SK-N-SH (cell line): ENCODE measurements at regions not wholly inside any gene's neighbourhood (a gene's known extent, or its start where the extent isn't known, plus 50 kb on each side); places are given as distances from the start of the nearest gene placed in this dataset.
"Not testable (repeated sequence)": the region's sequence is repeated elsewhere in the genome, so short reads cannot be mapped to it uniquely, and the experiment has no call there.

Source experiments
- CTCF ChIA-PET: fragments of 300-600, 350-600 bp; formaldehyde crosslinking; extraction: SDS; loops from one replicate; lab custom pipeline; 2021; lab: Yijun Ruan, JAX
- POLR2A ChIA-PET: fragments of 350-600 bp; sonication (Branson Sonifier 250); formaldehyde crosslinking; extraction: SDS; loops from one replicate; lab custom pipeline; 2020; ENCODE audit warnings: antibody characterized with exemption, inconsistent platforms; lab: Yijun Ruan, JAX
- DNase-seq: peaks from one replicate; pipeline ENCODE4 v3.0.0; 2012
- H2AFZ ChIP-seq: fragments of 200-600 bp; sonication (generic); 2 replicates; pipeline ENCODE4 v1.8.1; 2016; ENCODE audit warnings: antibody characterized with exemption, mild to moderate bottlenecking, low read depth
- H3F3A ChIP-seq: fragments of 200-600 bp; sonication (generic); replicated peaks from 2 replicates; pipeline ENCODE3; 2016; ENCODE audit warnings: antibody characterized with exemption, mild to moderate bottlenecking; ENCODE audit not compliant: insufficient read depth
- H3K27ac ChIP-seq, 2 experiments: fragments of 200-500 bp in 1 of 2; fragments of 200-600 bp in 1 of 2; sonication (Bioruptor generic) in 1 of 2; sonication (generic), shearing (Covaris generic) in 1 of 2; 2 replicates each; pipeline versions ENCODE4 v1.5.1 to v1.6.1; 2014 to 2016; ENCODE audit warnings: low read depth in 2 of 2, inconsistent platforms in 1 of 2, low read length in 1 of 2, mild to moderate bottlenecking in 1 of 2, mixed read lengths in 1 of 2
- H3K27me3 ChIP-seq: fragments of 200-600 bp; sonication (generic), shearing (Covaris generic); 2 replicates; pipeline ENCODE4 v1.6.1; 2016; ENCODE audit warnings: mixed run types; ENCODE audit not compliant: insufficient read depth
- H3K36me3 ChIP-seq, 2 experiments: fragments of 200-500 bp in 1 of 2; fragments of 200-600 bp in 1 of 2; sonication (Bioruptor generic) in 1 of 2; sonication (generic) in 1 of 2; replicated peaks in 1 of 2; 2 replicates each; pipeline versions ENCODE3 to v1.5.1; 2014 to 2016; ENCODE audit warnings: low read length in 1 of 2, mild to moderate bottlenecking in 1 of 2; ENCODE audit not compliant: insufficient read depth in 2 of 2, control insufficient read depth in 1 of 2
- H3K4me1 ChIP-seq, 2 experiments: fragments of 200-500 bp in 1 of 2; fragments of 200-600 bp in 1 of 2; sonication (Bioruptor generic) in 1 of 2; sonication (generic), shearing (Covaris generic) in 1 of 2; 2 replicates each; pipeline versions ENCODE4 v1.5.1 to v1.6.1; 2014 to 2016; ENCODE audit warnings: low read depth in 1 of 2, low read length in 1 of 2, mixed run types in 1 of 2; ENCODE audit not compliant: insufficient read depth in 2 of 2, control insufficient read depth in 1 of 2
- H3K4me2 ChIP-seq: fragments of 200-600 bp; sonication (generic), shearing (Covaris generic); 2 replicates; pipeline ENCODE4 v1.6.1; 2017; ENCODE audit warnings: mixed run types
- H3K4me3 ChIP-seq, 2 experiments: fragments of 200-500 bp in 1 of 2; fragments of 200-600 bp in 1 of 2; sonication (Bioruptor generic) in 1 of 2; sonication (generic), shearing (Covaris generic) in 1 of 2; 2 replicates each; pipeline versions ENCODE4 v1.5.1 to v1.8.1; 2014 to 2016; ENCODE audit warnings: low read depth in 2 of 2, inconsistent platforms in 1 of 2, low read length in 1 of 2, mild to moderate bottlenecking in 1 of 2, mixed read lengths in 1 of 2, moderate library complexity in 1 of 2
- H3K79me2 ChIP-seq: fragments of 200-600 bp; sonication (generic); 2 replicates; pipeline ENCODE4 v1.8.1; 2017; ENCODE audit warnings: mild to moderate bottlenecking; ENCODE audit not compliant: insufficient read depth
- H3K9ac ChIP-seq: fragments of 200-600 bp; sonication (generic); 2 replicates; pipeline ENCODE4 v1.6.1; 2017; ENCODE audit warnings: mixed run types
- H3K9me2 ChIP-seq: fragments of 200-600 bp; sonication (generic); 2 replicates; pipeline ENCODE4 v1.6.1; 2017; ENCODE audit warnings: mixed run types
- H3K9me3 ChIP-seq: fragments of 200-600 bp; sonication (generic); 2 replicates; pipeline ENCODE4 v1.6.1; 2017; ENCODE audit warnings: mixed run types, mild to moderate bottlenecking, moderate library complexity
- H4K20me1 ChIP-seq: fragments of 200-600 bp; sonication (generic); 2 replicates; pipeline ENCODE4 v1.6.1; 2017; ENCODE audit warnings: mild to moderate bottlenecking, mixed run types; ENCODE audit not compliant: insufficient read depth
- ELF1 ChIP-seq: IDR thresholded peaks from 2 replicates; pipeline ENCODE4 v1.4.0; 2012
- FOSL2 ChIP-seq: IDR thresholded peaks from 2 replicates; pipeline ENCODE4 v1.4.0; 2012; ENCODE audit warnings: low read depth, mild to moderate bottlenecking, moderate library complexity, borderline replicate concordance
- FOXM1 ChIP-seq: IDR thresholded peaks from 2 replicates; pipeline ENCODE4 v1.4.0; 2012; ENCODE audit warnings: low read depth, mild to moderate bottlenecking
- IRF3 ChIP-seq: fragments of 150-350 bp; IDR thresholded peaks from 2 replicates; pipeline ENCODE4 v1.6.1; 2016; ENCODE audit warnings: mild to moderate bottlenecking, low read depth, low read length
- MEF2A ChIP-seq: IDR thresholded peaks from 2 replicates; pipeline ENCODE4 v1.4.0; 2012; ENCODE audit warnings: low read depth, borderline replicate concordance
- SIN3A ChIP-seq: IDR thresholded peaks from 2 replicates; pipeline ENCODE4 v1.6.1; 2012; ENCODE audit warnings: low read depth, mild to moderate bottlenecking, low read length, moderate library complexity, borderline replicate concordance
- TAF1 ChIP-seq: IDR thresholded peaks from 2 replicates; pipeline ENCODE4 v1.6.1; 2012; ENCODE audit warnings: low read depth, mild to moderate bottlenecking, low read length, moderate library complexity, borderline replicate concordance
- USF1 ChIP-seq: IDR thresholded peaks from 2 replicates; pipeline ENCODE4 v1.4.0; 2012; ENCODE audit warnings: low read depth, borderline replicate concordance
- WGBS: methylation state at CpG from one replicate; pipeline ENCODE4 v1.1.6; 2017; ENCODE audit warnings: low lambda C conversion rate; 5-methylcytosine and 5-hydroxymethylcytosine counted together
- TF ChIP-seq, protein P1 (sequence below): fragments of 200-600 bp; sonication (generic); IDR thresholded peaks from 2 replicates; pipeline ENCODE4 v1.6.1; 2017; ENCODE audit warnings: antibody characterized with exemption, mild to moderate bottlenecking, moderate library complexity

- H3K27me3 ChIP-seq, H3F3A ChIP-seq, H2AFZ ChIP-seq, H3K4me3 ChIP-seq, H3K9me2 ChIP-seq, H3K36me3 ChIP-seq, CTCF ChIA-PET, POLR2A ChIA-PET, H3K27ac ChIP-seq, H3K9ac ChIP-seq, H3K4me2 ChIP-seq, H4K20me1 ChIP-seq, DNase-seq, H3K79me2 ChIP-seq, H3K9me3 ChIP-seq, H3K4me1 ChIP-seq: not testable (repeated sequence)
- WGBS: 96% methylated on average over 1 of the region's 1 CpG
Observed at GRCh38 chr3:178209116-178209515, 327.1 kb upstream of the KCNMB2 start.

- DNase-seq, H3K9me2 ChIP-seq, H3K9ac ChIP-seq, CTCF ChIA-PET, H3K4me1 ChIP-seq, H3F3A ChIP-seq, H2AFZ ChIP-seq, H3K79me2 ChIP-seq, H3K27ac ChIP-seq, H3K4me2 ChIP-seq, H3K9me3 ChIP-seq, H3K36me3 ChIP-seq, POLR2A ChIA-PET, H3K4me3 ChIP-seq, H4K20me1 ChIP-seq, H3K27me3 ChIP-seq: not testable (repeated sequence)
- 95% methylated on average over 2 of the region's 2 CpGs for WGBS
Observed at GRCh38 chr3:178209618-178210017, 326.6 kb upstream of the KCNMB2 start.

GRCh38 chr3:178211086-178211485 lies 325.1 kb upstream of the KCNMB2 start:
- H2AFZ ChIP-seq: 0 out of 2 replicates have a peak overlapping the region, but pooled peaks have one; percentile 35
- H3K9me3 ChIP-seq, H4K20me1 ChIP-seq, H3K9me2 ChIP-seq, H3K36me3 ChIP-seq, CTCF ChIA-PET, H3K27me3 ChIP-seq, H3K4me3 ChIP-seq, H3K4me2 ChIP-seq, DNase-seq, H3K79me2 ChIP-seq, H3F3A ChIP-seq, H3K9ac ChIP-seq, H3K27ac ChIP-seq, POLR2A ChIA-PET, H3K4me1 ChIP-seq: not testable (repeated sequence)
- 62% methylated on average over 1 of the region's 1 CpG for WGBS

- Histone ChIP-seq H3K4me1 (no peaks in the 10 kb centered on the region), H3K9me3 (no peaks in the 10 kb centered on the region), H2AFZ (no peak overlapping the region), H3K27ac (no peak overlapping the region), H3K79me2 (no peaks in the 10 kb centered on the region), H3F3A (no peaks in the 10 kb centered on the region), H3K27me3 (no peaks in the 10 kb centered on the region), H3K4me3 (no peak overlapping the region), H3K9me2 (no peaks in the 10 kb centered on the region), H4K20me1 (no peaks in the 10 kb centered on the region), H3K4me2 (no peak overlapping the region), H3K36me3 (no peaks in the 10 kb centered on the region), H3K9ac (no peak overlapping the region)
- no peak for DNase-seq
- ChIA-PET CTCF (no interaction called here), POLR2A (no interaction called here)
- 84% methylated on average over 2 of the region's 2 CpGs for WGBS
- no peak for TF ChIP-seq ELF1
- TF ChIP-seq MEF2A: no peak
- TF ChIP-seq, protein P1, sequence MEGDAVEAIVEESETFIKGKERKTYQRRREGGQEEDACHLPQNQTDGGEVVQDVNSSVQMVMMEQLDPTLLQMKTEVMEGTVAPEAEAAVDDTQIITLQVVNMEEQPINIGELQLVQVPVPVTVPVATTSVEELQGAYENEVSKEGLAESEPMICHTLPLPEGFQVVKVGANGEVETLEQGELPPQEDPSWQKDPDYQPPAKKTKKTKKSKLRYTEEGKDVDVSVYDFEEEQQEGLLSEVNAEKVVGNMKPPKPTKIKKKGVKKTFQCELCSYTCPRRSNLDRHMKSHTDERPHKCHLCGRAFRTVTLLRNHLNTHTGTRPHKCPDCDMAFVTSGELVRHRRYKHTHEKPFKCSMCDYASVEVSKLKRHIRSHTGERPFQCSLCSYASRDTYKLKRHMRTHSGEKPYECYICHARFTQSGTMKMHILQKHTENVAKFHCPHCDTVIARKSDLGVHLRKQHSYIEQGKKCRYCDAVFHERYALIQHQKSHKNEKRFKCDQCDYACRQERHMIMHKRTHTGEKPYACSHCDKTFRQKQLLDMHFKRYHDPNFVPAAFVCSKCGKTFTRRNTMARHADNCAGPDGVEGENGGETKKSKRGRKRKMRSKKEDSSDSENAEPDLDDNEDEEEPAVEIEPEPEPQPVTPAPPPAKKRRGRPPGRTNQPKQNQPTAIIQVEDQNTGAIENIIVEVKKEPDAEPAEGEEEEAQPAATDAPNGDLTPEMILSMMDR: no peak
- no peak for TF ChIP-seq IRF3
- no peak for TF ChIP-seq FOXM1
- TF ChIP-seq USF1: no peak
- TF ChIP-seq FOSL2: no peak
- TF ChIP-seq TAF1: no peak
- TF ChIP-seq SIN3A: no peak
Observed at GRCh38 chr3:178217479-178217878, 318.8 kb upstream of the KCNMB2 start.
